HG03342 (cell line): ENCODE measurements at regions not wholly inside any gene's neighbourhood (a gene's known extent, or its start where the extent isn't known, plus 50 kb on each side); places are given as distances from the start of the nearest gene placed in this dataset.
"Not testable (repeated sequence)": the region's sequence is repeated elsewhere in the genome, so short reads cannot be mapped to it uniquely, and the experiment has no call there.

Experiments
- ATAC-seq: cut with Tn5 transposase; IDR thresholded peaks from one replicate; pipeline ENCODE4 v1.9.1; 2021; ENCODE audit warnings: mild to moderate bottlenecking, moderate library complexity; ENCODE audit not compliant: unreplicated experiment

DNA sequence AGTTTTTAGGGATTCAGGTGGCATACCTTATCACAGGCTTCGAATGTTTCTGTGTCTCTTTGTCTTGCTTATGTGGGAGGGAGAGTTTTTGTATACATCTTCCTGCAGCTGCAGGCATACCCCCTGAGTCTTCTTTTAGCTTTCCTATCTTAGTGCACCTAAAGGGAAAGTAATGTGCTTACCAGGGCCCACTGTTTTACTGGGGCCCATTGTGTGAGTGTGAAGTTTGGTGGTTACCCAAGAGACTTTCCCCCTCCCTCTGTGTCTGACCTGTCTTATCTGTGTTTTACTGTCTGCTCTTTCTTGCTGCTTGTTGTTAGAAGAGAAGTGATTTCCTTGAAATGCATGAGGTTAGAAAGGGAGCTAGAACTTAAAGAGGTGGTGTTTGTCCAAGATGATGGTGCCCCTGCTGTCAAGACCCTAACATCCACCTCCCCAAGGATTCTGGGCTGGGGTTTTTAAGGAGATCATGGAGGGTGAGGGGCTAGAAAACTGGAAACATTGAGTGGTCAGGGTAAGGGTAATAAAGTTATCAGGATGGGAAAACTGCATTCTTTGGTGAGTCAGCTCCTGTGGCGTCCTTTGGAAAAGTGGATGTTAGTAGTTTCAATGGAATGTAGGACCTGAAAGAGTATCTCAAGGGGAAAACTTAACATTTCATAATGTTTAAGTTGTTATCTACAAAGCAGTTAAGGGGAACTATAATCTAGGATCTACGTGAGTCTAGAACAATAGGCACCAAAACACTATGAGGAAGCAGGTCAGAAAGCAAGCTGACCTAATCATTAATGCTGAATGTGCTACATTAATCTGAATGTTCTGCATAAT is 583.5 kb upstream of the TUSC1 start:
- ATAC-seq = no peak

DNA sequence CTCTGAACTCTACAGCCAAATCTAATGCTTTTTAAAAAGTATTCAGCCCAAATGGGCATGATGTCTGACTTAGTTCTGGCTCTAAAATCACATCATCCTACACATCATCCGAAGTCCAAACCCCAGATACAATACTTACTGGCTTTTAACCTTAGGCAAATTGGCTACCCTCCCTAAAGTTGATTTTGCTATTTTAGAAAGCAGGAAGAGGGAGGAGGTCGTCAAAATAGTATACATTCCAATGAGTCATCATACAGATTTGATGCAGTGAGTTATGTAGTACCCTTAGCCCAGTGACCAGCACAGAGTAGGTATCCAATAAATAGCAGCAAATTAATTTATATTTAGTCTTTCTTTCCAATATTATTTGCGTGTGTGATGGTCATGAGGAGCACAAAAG is 582.0 kb upstream of the TUSC1 start:
- ATAC-seq = no peak

DNA sequence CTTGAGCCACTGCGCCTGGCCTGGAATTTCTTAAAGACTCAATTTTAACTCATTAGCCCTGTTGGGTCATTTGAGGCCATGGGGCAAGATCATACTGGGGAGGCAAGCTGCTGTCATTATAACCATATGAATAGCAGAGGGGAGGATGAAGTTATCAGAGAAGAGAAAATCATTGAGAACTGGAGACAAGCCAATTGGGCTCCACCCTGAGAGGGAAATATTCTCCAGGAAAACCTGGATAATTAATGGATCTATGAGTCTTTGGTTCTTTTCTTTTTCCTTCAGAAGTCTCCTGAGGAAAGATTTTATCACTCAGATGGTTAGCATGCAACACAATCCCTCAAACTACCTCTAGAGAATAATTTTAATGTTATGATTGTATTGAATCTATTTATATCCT is 569.6 kb upstream of the TUSC1 start:
- ATAC-seq = no peak

DNA sequence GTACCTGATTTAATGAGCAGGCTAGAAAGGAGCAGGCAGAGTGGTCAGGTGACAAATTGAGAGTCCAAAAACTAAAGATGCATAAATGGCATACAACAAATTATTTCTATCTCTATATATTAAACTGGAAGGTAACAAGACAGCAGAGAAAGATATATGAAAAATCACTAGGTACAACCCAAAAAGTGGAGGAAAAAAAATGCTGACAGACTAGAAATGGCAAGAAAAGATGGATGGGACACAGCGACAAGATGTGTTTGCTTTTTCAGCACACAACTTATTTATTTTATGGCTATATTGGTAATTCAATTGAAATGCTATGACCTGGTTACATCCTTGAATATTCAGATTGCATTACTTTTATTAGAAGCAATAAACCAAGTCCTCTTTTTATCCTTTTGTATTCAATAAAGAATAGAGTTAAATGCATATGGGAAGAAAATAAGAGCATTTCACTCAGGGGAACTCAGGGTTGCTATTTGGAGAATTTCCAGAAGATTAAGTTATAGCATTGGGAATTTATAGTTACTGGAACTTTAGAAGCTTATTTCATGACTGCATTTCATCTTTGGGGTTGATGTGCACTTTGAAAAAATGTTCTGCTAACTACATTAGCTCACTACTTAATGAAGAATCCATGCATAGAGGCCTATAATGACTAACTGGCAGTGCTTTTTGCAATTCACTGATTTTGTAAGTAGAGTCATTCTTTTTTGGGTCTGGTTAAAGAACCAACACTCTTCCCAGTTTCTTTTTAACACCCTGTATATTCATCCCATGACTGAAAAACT is 566.6 kb upstream of the TUSC1 start:
- ATAC-seq = no peak

DNA sequence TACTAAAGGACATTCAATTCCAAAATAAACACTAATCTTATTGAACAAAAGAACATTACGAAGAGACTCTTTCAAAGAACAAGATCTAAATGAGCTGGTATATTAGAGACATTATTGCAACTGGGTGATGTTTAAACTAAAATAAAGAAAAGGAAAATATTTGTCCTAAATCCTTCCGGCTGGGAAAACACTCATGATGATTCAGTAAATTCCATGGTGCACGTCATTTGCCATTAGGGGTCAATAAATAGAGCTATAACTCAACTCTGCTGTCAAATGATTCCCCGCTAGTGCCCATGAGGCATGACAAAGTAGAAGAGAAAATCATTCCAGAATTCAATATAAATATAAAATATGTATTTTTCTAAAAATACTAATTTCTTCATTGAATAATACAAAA is 565.5 kb upstream of the TUSC1 start:
- no peak for ATAC-seq

DNA sequence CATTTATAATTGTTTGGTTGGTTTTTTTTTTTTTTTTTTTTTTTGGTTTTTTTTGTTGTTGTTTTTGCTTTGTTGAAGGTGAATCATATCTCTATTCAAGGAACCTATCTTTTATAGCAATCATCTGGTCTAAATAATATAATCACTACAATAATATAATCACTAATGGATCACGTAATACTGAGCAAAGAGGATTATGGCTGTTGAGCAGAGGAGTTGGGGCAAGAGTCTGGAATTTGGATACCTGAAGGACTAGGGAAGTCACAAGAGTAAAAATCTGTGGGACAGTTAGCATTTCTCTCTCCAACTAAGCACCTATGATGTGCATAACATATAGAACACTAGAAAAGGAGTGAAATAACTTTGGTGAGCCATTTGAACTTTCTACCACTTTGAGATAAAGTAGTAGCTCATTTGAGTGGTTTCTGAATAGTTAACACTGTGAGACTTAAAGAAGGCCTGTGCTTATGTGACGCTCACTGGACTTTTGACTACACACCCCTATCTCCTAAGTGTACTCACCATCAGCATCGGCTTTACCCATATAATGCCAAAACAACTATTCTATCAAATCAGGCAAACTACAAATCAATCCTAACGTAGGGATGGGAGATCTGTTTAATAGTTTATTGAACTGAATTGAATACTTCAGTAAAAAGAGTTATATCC is 564.9 kb upstream of the TUSC1 start:
- ATAC-seq = no peak

DNA sequence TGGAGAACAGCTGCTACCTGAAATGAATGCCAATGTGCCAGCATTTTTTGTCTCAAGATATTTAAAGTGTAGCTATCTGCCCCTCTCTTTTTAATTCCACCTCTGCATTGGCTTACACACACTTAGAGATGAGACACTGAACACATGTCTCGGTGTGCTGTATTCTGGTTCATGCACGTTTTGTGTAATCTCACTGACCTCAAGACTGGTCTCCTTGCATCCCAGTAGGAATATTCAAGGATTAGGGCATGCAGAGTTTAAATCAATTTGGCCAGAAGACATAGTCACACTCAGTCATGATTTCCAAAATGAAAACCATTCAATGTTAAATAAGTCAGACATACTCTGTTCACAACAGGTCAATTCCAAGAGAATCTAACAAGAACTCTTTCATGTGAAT is 561.8 kb upstream of the TUSC1 start:
- no peak for ATAC-seq

DNA sequence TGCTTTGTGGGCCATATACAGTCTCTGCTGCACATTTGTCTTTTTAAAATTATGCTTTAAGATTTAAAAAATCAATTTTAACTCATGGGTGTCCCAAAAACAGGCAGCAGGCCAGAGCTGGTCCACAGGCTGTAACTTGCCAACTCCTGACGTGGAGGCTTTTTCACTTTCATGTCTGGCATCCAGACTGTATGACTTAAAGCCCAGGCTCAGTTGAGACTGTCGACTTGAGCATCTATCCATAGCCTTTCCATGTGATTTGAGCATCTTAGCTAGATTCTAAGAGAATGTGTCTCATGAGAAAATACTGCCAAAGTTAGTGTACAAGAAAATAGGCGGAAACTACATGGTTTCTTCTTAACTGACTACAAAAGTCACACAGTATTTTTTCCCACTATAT is 559.0 kb upstream of the TUSC1 start:
- ATAC-seq = no peak

DNA sequence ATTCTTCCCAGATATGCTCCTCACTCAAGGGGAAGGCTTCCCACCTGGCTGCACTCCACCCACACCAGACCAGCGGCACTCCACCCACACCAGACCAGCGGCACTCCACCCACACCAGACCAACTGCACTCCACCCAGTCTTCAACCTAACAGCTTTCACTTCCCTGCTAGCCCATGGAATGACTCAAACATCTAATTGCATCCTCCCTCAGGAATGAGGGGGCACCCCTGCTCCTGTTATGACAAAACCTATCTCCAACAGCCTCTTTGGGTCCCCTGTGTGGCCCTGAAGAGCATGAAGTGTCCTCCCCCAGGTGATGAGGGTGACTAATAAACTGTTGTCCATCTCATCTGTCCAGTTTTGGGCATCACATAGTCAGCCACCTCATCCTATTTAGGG is 556.6 kb upstream of the TUSC1 start:
- no peak for ATAC-seq

DNA sequence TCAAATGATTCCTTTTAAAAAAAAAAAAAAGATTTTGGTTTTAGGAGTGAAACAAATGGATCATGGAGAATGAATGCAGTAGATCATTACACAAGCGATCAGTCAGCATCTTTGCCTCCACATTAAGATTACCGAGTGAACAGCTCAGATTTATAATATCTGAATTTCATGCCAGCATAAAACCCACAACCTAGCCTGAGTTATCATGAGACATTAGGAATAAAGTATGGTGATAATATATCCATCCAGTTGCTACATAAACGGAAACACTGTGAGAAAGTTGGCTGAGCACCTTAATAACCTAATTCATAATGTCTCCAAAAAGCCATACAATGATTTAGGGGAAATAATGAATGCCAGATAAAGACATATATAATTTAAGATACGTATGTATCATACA is 553.1 kb upstream of the TUSC1 start:
- ATAC-seq = no peak

DNA sequence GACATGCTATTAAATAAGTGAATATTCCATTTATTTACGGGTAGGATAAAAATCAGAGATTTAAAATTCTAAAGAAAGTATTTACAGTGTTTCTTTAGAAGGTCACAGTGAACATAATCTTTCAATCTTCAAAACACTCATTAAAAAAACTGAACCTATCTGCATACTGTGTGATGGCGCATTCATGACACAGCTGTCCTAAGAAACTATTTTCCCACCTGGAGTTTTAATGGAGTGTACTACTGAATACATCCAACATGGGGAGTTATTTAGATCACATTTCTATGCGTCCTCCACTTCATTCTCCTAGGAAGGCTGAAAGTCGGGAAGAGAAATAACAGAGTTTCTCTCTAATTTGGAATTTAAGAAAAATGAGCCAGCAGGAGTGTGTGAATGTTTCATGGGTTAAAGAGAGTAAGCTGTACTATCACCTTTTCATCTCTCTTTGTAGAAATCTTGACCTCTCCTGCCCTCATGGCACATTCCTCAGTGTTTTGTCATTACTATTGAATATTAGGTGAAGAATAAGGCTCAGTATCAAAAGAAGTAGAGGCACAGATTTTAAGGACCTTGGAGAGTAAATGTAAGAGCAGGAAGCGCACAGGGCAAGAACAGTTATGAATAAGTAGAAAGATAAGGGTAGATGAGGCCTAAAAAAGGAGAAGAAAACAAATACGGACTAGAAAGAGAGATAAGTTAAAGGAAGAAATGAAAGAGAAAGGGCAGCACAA is 551.2 kb upstream of the TUSC1 start:
- ATAC-seq = no peak

DNA sequence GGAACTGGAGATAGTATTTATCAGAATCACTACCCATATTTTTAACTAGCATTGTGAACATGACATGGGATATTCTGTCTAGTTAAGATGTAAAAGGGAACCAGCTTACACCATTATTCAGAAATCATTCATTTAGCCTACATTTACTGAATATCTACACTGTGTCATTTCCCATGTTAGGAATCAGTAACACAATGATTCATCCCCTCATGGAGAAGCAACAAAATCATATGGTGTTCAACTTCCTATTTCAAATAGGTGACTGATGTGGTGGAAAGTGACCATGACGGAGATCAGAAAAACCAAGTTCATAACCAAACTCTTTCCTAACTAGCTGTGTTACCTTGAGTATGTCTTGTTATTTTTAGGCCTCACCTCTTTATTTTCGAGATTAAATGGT is 550.0 kb upstream of the TUSC1 start:
- no peak for ATAC-seq

DNA sequence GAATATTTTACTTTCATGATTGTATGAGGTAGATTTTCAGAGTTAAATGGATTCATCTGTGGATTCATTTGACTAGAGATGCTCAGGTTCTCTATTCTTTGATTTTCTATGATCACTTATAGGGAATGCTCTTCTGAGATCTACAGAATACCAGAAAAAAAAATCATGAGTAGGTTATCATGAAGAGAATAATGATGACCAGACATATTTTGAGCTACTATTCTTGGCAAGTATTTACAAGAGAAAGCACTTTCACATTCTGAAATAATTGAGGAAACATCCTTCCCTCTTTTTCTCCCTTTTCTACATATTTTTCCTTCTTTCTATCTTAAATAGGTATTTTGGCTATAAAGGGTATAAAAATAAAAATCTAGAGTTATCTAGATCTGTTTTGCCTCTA is 543.0 kb upstream of the TUSC1 start:
- no peak for ATAC-seq

DNA sequence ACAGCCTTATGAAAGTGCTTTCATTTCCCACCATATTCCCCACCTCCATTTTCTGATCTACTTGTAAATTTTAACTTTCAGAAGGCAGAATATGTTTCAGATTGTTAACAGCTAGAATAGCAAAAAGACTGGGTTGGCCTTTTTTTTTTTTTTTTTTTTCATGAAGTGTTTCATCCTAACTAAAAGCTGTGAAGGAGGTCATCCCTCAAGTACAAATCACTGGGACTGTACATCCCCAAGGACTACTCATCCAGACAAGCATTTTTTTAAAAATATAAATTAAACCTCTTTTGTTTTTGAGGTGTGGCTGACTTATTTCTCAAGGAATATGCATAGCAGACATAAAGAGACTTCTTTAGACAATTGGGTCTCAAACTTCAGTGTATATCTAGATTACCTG is 542.1 kb upstream of the TUSC1 start:
- no peak for ATAC-seq

DNA sequence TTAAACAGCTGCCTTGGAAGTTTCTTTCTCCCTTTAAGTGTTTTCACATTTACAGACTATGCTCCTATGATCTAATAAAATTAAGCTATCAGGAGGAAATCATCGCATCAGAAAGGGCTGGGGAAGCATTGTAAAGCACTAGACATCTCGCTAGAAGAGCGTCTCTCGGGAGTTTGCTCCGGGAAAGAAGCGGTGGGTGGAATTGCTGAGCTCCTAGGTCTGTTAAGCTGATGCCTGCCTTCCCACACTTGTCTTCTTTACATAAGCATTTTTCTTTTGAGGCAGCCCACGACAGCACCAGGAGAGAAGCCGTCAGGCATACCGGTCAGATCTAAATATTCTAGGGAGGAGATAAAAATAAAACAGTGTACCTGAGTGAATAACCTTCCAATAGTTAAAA is 541.7 kb upstream of the TUSC1 start:
- ATAC-seq = no peak

DNA sequence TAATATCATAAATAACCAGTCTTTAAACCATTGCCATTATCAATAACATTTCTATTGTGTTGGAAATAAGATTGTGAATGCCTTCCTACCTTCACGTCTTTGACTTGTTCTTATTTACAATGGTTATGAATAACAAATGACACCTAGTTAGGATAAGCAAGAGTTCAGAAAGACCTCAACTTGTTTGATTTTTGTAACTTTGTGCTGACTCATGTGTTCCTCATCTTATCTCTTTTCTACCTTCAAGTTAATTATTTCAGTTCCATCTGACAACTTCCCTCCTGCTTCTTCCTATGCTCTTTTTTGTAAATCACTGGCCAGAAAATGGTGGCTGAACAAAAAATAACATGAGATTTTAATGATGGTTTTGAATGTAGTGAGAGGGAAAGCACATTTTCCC is 538.5 kb upstream of the TUSC1 start:
- no peak for ATAC-seq

DNA sequence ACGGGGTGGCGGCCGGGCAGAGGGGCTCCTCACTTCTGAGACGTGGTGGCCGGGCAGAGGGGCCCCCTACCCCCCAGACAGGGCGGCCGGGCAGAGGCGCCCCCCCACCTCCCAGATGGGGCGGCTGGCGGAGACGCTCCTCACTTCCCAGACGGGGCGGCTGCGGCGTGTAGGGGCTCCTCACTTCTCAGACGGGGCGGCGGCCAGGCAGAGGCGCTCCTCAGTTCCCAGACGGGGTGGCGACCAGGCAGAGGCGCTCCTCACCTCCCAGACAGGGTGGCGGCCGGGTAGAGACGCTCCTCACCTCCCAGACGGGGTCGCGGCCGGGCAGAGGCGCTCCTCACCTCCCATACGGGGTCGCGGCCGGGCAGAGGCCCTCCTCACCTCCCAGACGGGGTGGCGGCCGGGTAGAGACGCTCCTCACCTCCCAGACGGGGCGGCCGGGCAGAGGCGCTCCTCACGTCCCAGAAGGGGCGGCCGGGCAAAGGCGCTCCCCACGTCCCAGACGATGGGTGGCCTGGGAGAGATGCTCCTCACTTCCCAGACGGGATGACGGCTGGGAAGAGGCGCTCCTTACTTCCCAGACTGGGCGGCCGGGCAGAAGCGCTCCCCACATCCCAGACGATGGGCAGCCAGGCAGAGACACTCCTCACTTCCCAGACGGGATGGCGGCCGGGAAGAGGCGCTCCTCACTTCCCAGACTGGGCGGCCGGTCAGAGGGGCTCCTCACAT is 536.6 kb upstream of the TUSC1 start:
- not testable (repeated sequence) for ATAC-seq

DNA sequence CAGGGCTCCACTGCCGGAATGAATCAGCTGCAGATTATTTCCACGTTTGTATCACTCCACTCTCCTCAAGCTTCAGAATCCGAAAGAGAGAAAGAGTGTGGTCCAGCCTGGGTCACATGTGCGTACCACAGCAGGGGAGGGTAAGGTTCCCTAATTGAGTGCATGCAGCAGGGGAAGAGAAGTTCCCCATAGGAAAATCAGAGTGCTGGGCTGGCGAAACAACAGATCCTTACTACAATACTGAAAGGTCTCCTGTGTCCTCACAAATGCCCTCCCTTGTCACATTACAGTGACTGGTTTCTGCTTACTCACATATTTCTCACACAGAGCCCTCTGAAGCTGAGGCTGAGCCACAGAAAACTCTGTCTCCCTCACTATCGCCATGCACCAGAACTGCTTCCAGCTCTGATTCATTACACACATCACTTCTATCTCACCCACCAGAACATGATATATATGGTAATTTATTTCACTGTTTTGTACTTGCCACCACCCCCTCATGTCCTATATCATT is 532.2 kb upstream of the TUSC1 start:
- no peak for ATAC-seq

DNA sequence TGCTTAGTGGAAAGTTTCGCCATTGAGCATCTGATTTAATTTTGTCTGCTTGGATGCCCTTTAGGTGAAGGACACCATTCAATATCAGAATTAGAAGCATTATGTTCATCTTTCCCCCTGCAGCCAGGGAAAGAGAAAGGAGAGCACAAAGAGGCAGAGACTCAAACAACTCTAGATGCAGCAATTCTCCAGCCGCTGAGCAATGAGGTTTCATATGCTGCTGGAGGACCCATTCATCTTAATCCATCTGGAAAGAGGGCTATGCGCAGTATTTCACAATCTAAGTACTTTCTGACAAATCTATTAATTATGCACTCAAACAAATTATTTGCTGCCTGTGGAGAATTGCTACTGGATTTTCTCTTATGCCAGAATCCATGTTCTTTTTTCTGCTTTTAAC is 527.0 kb upstream of the TUSC1 start:
- ATAC-seq = no peak

DNA sequence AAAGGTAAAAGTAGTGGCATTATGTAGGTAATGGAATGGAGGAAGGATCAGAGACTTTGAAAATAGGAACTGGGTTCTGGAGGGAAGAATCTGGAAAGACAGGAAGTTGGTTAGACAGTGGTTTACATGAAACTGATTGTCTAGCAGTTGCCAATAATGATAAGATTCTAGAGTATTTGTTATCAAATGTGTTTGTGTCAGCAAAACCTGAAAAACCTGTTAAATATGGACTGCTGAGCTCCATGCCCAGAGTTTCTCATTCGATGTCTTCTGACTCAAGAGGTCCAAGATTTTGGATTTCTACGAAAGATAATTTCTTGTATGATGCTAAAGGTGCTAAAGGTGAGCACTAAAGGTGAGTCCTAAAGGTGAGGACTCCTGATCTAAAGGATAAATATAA is 515.0 kb upstream of the TUSC1 start:
- no peak for ATAC-seq
